ENCODE measurements at regions not wholly inside any gene's neighbourhood (a gene's known extent, or its start where the extent isn't known, plus 50 kb on each side); places are given as distances from the start of the nearest gene placed in this dataset.

GRCh38 chr12:68100241-68100640, 59.3 kb downstream of the IFNG start:
- Histone ChIP-seq H2AFZ (ENCODE audit: low read depth, low read length) (no peak overlapping the region), H3K79me2 (ENCODE audit: control insufficient read depth, insufficient read depth, low read length) (no peaks in the 10 kb centered on the region), H4K20me1 (replicated peaks; ENCODE audit: control insufficient read depth, extremely low read depth, insufficient read depth, low read length) (no peaks in the 10 kb centered on the region), H3K4me1 (ENCODE audit: control insufficient read depth, extremely low read depth, insufficient read depth, low read length) (no peaks in the 10 kb centered on the region), H3K27me3 (ENCODE audit: control insufficient read depth in 2 of 2, insufficient read depth in 2 of 2, low read length in 2 of 2) (no peaks in the 10 kb centered on the region), H3K9me1 (replicated peaks; ENCODE audit: control insufficient read depth, extremely low read depth, insufficient read depth, low read length) (no peaks in the 10 kb centered on the region), H3K36me3 (ENCODE audit: control insufficient read depth in 2 of 2, extremely low read depth in 1 of 2, insufficient read depth in 2 of 2, low read length in 2 of 2) (no peaks in the 10 kb centered on the region), H3K9ac (replicated peaks; ENCODE audit: extremely low read depth, insufficient read depth, low read length) (no peak overlapping the region), H3K9me3 (replicated peaks; ENCODE audit: control insufficient read depth, insufficient read depth, low read length) (no peaks in the 10 kb centered on the region), H3K27ac (ENCODE audit: insufficient read depth, low read depth, low read length) (no peak overlapping the region), H3K4me3 (replicated peaks in 1 of 3; ENCODE audit: insufficient read depth in 1 of 3, low read depth in 1 of 3, low read length in 3 of 3) (no peak overlapping the region), H3K4me2 (ENCODE audit: insufficient read depth, low read length) (no peak overlapping the region)
- CTCF ChIA-PET = no interaction called here
- no peak for FAIRE-seq
- POLR2A ChIA-PET = no interaction called here
- intact Hi-C loops (cut with micrococcal nuclease) (no loop called here), dilution Hi-C loops (cut with MboI; ENCODE audit: extremely low pct_ligation_motif_present, low sequenced_read_pairs) (no loop called here)
- no peak for TF ChIP-seq CTCF (IDR thresholded peaks at IDR 0.05; ENCODE audit: extremely low read depth in 1 of 2, insufficient read depth in 1 of 2, low read depth in 1 of 2, low read length in 2 of 2)
- TF ChIP-seq MAX (IDR thresholded peaks at IDR 0.05; ENCODE audit: insufficient read depth, insufficient read length) = no peak
- no peak for TF ChIP-seq FOS (IDR thresholded peaks at IDR 0.05; ENCODE audit: borderline replicate concordance, insufficient read depth, low read length)
- TF ChIP-seq MYC (IDR thresholded peaks at IDR 0.05; ENCODE audit: low read depth, low read length) = no peak
- TF ChIP-seq POLR2AphosphoS5 (IDR thresholded peaks at IDR 0.05; ENCODE audit: insufficient read depth, low read depth, low read length) = no peak
- no peak for TF ChIP-seq POLR2A (IDR thresholded peaks at IDR 0.05; ENCODE audit: low read depth, low read length)
- no peak for TF ChIP-seq EZH2 (IDR thresholded peaks at IDR 0.05; ENCODE audit: borderline replicate concordance, low read depth, low read length, severe bottlenecking)
- BruUV-seq (replicated peaks) = no TSS peak
- no peak for DNase-seq (ENCODE audit: low read depth, low spot score)
